Stimulated activated CD8-positive, alpha-beta memory T cell treated with anti-CD3 and anti-CD28 coated beads, Interleukin-7, amount 100 ng/mL, for 4 hours (primary cell): ENCODE measurements at regions not wholly inside any gene's neighbourhood (a gene's known extent, or its start where the extent isn't known, plus 50 kb on each side); places are given as distances from the start of the nearest gene placed in this dataset.
"Not testable (repeated sequence)": the region's sequence is repeated elsewhere in the genome, so short reads cannot be mapped to it uniquely, and the experiment has no call there.

Experiments
- DNase-seq, 2 donors: peaks; one replicate each; pipeline ENCODE4 v3.0.0-alpha.2; 2020; ENCODE audit warnings: low read depth in 2 of 2

DNA sequence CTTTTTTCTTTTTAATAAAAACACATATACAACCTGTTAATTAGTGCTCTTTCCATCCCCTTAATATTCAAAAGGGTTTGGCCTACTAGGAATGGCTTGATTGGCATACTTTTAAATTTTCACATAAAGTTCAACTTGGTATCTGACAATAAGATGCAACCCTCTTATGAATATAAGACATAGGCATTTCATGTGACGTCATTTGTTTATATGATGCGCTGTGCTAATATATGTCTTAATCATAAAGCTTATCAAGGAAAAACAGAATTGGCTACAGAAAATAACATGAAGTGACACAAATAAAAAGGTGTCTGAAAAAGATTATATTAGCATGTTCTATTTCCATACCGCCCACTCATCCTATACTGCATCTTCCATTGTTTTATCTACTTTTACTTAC, 1642.4 kb downstream of the EFNA5 start:
- no peak for DNase-seq

DNA sequence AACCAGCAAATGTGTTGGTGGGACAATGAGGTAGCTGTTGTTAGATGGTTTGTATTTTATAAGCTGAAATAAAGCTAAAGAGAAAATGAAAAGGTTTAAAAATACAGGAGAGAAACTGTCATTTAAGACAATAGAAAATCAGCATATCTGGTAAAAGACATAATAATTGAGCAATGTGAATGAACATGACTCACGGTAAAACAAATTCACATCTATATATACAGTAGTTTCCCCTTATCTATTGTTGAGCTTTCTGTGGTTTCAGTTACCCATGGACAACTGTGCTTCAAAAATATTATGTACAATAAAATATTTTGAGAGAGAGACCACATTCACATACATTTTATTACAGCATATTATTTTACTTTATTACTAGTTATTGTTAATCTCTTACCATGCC, 1649.8 kb downstream of the EFNA5 start:
- no peak for DNase-seq

DNA sequence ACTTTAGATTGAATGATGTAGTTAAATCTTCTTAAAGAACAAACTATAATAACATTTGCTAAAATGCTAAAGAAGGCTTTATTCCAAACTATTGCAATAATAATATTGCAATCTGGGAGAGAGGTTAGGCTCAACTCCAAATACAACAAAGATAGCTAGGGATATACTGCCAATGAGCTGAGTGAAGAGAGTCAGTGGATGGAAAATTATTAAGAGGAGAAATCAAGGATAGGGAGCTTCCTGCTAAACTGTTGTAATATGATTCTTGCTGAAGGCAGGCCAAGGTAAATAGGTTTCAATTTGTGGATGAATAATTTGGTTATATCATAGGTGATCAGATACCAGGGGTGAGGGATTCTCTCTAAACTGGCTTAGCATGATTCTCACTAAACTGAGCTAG, 1651.5 kb downstream of the EFNA5 start:
- no peak for DNase-seq

DNA sequence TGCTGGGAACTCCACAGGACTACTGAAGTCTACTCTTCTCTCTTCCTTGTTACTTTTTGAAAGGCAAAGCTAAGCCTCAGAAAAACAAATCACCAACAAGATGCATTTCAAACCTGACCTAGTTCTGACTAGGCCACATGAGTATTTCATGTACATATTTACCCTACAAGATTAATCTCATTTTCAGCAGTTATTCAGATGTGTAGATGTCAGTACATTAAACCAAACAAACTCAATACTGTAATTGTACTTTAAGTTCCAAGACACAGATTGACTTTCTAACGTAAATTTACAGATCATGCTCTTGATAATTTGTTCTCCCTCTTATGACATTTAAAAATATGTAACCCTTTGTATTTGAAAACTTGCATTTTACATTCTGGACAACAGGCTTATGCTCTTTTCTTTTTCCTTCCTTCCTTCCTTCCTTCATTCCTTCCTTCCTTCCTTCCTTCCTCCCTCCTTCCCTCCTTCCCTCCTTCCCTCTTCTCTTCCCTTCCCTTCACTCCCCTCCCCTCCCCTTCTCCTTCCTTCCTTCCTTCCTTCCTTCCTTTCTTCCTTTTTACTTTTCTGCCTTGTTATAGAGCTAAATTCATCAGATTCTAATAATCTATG, 1653.4 kb downstream of the EFNA5 start:
- no peak for DNase-seq

DNA sequence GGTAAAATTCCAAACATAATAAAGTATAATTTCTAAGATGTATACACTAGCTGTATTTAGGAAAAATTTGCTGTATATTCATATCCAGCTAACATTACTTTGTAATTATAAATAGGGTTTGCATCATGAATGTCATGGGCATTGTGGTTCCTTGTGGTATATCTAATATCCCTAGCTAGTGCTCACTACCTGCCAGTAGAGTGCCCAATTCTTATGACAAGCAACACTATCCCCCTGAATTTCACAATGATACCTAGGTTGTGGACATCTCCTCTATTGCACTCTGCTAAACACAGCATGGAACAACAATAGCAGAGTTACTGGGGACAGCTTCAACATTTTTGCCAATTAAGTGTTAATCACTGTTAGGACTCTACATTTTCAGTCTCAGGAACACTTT, 1656.5 kb downstream of the EFNA5 start:
- DNase-seq: no peak

DNA sequence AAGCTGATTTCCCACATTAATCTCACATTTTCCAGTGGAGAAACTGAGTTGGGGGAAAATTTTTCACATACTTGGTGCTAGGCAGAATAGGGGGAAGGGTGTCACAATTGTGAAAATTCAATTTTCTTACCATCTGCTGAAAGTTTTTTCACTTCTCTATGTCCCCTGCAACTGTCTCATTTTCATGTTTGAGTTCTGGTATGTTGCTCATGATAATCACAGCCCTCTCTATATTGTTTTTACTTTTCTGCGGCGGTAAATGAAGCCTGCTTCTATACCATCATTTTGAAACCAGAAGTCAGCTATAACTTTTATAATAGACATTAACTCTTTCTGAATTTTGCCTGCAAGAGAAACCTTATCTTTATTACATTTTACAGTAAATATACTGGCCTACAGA, 1664.5 kb downstream of the EFNA5 start:
- DNase-seq: no peak

DNA sequence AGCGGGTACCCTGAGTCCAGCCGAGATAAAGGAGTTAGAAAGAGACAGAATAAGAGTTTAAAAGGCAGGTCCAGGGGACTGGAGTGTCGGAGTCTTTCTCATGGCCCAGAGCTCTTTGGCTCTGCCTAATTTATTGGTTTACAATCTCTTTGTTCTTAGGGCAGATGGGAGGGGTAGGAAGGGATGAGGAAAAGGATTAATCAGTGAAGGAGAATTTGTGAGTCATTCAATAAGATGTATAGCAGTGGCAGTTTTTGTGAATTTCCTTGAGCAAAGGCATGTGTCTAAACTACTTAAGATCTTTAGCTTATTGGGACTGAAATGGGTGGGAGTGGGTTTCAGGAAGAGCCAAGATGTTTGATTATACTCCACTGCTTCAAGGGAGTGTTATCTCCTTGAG, 1671.7 kb downstream of the EFNA5 start:
- DNase-seq: not testable (repeated sequence)

DNA sequence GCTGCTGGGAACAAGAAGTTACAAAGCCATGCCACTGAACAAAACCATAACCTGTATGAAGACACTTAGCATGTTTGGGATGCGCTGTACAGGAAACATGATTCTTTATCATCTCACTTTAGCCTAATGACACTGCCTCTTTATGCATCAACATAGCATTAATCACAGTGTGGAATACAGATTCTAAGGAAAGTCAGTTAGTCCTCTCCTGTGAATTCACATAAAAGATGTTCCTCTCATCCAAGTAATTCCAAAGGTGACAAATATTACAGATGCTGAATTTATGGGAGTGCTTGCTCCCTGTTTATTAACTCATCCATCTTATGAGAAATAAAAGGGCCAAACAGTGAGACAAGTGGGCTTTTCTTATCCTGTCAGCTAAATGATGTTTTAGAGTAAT, 1677.7 kb downstream of the EFNA5 start:
- DNase-seq: no peak

DNA sequence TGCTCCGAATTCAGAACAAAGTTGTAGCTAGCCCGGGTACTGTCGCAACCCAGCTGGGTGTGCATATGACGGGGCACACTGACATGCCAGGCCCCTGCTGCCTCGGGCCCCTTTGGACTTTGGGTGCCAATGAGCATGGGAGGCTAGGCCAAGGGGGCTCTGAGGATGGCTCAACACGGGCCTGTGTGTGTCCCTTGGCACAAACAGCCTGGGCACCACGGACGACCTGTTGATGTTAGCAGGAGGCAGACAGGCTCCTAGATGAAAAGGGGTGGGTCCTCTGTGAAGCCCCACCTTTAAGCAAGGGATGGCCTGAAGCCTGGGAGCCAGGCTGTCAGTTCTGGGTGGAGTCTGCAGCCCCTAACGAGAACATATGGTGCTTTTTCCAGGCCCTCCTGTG, 1688.2 kb downstream of the EFNA5 start:
- no peak for DNase-seq

DNA sequence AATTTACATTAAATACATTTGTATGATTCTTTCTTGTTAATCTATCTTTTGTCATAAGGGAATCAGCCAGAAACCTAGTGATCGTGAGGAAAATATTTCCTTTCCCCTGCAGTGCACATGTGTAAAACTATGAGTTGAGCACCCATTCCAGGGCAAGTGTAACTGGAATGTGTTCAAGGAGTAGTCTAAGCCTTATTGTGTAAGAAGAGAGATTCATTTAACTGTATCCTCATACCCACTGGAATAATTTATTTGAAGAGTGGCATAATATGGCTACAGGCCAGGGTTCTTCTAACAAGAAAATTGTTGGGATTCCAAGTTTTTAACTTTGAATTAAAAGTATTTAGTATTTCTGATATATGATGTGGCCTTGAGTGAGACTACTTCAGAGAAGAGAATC, 1692.7 kb downstream of the EFNA5 start:
- DNase-seq: no peak

DNA sequence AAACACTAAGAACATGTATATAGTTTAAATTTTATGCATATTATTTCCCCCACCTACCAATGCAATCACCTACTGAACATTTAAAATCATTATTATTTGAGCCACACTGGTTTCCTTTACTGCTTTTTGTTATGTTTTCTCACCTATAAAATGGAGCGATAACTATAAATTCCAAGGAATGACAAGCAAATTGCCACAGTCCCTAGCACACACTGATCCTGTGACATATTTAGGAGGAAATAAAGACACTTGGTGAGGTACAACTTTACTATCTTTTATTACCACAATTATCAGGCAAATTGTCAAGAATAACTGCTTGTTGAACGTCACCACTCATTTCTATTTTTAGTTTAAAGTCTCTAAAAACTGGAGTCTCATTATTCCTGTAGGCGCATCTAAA, 1693.6 kb downstream of the EFNA5 start:
- no peak for DNase-seq

DNA sequence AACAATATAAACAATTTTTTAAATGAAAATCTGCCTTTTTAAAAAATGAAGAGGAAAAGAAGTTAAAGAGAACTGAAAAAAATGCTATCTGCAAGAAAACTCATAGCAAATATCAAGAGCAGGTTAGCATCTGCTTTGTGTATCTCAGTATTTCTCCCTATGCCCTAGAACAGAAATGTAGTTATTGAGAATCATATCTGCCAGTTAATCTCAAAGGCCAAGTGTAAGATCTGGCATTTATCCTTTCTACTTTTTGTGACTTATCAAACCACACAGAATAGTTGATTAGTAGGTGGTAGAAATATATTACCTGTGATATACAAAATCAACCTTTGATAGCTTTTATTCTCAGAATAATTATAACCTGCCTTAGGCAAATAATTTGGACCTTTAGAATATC, 1699.8 kb downstream of the EFNA5 start:
- DNase-seq: no peak

DNA sequence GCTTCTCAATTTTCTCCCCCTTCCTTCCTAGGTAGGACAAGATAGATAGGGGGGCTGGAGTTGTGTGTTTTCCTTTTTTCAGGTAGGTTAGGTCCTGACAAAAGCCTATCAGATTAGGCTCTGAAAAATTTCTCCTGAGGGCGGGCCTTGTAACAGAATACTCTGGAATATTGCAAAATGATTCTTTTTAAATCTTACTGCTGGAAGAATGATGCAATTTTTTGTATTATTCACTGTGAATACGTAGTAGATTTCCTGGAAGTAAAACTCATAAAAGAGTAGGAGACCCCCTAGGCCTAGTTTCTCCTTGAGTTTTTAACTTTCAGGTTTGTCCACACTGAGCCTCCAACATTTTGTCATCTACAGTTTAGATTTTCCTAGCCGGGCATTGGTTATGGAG, 1701.8 kb downstream of the EFNA5 start:
- no peak for DNase-seq

DNA sequence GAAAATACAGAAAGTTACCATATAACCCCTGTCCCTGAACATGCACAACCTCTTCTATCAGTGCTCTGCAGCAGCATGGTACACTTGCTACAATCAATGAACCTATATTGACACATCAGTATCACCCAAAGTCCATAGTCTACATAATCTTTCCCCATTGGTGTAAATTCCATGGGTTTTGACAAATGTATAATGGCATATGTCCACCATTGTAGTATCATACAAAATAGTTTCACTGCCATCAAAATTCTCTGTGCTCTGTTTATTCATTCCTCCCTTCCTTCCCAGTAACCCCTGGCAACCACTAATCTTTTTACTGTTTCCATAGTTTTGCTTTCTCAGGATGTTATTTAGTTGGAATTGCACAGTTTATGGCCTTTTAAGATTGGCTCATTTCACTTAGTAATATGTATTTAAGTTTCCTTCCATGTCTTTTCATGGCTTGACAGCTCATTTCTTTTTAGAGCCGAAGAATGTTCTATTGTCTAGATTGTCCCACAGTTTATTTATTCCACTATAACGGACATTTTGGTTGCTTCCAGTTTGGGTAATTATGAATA, 1707.0 kb downstream of the EFNA5 start:
- DNase-seq: no peak

DNA sequence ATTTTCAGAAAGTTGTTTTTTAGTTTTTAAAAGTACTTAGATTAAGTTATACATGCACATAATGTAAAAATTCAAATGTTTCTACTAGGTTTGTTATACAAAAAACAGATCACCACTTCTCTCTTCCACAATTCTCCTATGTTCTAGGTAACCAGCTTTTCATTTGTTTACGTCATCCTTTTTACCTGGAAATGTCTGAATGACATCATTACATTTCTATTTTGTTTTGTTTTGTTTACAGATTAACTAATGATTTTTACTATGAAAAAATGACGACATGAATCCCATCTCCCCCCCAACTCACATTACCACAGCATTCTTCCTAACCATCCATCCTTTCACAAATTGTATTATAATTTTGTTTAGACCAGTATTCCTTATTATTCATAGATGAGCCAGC, 1709.2 kb downstream of the EFNA5 start:
- DNase-seq: no peak

DNA sequence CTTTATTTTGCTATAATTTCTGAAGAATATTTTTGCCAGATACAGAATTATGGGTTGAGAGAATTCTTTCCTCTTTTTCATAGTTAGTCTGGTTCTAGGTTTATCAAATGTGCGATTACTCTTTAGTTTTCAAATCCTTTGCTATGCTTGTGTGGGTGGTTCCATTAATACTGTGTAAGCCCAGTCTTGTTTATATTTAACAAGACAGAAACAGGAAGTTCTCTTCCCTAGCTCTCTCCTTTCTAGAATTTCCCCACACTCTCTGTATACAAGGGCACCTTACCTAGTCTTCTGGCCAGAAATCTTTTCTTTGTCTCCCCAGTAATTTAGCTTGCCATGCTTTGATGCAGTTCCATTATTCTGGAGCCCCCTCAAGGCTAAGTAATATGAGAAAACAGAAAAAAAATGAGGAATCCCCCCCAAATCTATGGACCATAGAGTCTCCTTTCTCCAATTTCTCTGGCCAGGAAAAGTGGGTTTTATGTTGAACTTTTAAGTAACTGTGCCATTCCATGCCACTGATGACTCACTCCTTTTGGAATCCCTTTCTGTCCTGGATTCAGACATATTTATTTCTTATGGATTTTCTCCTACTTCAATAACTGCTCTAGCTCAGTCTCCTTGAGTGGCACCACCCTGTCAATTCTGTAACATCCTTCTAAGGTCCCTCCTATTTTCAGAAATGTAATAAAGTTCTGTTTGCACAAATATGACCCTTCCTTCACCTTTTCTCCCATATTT, 1714.1 kb downstream of the EFNA5 start:
- DNase-seq: no peak

DNA sequence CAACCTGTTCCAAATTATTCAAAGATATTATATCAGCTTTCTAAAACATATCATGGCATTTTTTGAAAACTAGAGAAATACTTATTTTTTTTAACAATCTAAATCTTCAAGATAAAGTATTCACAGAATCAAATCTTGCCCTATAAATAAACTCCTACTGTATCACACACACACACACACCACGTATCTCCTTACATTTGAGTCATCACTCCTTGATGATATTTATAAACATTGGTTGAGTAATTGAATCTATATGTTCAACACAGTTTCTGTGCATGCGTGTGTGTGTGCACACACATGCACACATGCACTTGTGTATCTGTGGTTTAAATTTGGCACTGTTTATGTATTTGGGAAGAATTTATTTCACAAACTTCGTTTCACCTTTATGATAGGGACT, 1716.4 kb downstream of the EFNA5 start:
- no peak for DNase-seq

DNA sequence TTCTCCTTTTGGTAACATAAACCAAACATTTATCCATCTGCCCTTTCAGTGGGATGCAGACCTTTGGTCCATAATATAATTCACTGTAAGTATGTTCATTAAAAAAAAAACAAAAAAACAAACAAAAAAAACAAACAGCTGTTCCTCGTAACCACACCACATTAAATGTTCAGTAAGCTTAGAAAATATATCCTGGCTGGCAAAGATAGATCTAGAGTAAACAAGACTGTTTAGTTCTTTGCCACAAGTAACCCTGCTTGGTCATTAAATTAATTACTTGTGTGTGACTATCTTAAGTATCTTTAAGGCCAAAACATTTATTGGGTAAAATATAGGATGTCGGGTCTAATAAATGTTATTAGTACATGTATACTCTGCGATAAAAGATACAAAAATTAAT, 1717.1 kb downstream of the EFNA5 start:
- DNase-seq: no peak

DNA sequence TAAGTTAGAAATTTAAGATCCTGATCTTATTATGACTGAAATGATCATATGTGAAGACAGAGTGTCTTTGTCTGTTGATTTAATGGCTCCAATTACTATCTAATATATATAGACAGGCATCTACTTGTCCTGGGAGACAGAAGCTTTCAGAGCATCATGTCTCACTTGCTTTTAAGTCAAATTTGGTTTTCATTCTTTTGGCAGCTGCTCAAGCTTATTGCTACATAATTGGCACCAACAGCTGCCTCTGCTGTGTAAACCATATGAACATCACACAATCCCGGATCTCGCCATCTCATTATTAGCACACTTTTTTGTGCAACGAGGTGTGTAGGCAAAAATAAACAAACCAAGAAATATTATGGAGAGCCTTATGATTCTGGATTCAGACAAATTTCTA, 1717.9 kb downstream of the EFNA5 start:
- DNase-seq: no peak

DNA sequence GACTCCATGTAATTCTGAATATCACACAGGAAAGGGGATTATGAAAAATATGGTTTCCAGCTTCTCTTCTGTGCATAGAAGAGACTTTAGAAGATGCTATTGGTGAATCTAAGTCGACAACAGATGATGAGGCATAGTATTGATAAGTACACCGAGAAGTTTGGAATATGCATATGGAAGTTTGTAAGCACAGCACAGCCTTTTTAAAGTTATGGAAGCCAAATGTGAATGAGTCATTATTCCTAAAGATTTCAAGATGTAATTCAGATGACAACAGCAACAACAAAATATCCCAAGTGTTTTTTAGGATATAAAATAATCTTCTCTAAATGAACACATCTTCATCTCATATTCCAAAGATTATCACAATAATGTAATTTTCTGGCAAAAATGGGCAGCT, 1723.3 kb downstream of the EFNA5 start:
- DNase-seq: no peak

DNA sequence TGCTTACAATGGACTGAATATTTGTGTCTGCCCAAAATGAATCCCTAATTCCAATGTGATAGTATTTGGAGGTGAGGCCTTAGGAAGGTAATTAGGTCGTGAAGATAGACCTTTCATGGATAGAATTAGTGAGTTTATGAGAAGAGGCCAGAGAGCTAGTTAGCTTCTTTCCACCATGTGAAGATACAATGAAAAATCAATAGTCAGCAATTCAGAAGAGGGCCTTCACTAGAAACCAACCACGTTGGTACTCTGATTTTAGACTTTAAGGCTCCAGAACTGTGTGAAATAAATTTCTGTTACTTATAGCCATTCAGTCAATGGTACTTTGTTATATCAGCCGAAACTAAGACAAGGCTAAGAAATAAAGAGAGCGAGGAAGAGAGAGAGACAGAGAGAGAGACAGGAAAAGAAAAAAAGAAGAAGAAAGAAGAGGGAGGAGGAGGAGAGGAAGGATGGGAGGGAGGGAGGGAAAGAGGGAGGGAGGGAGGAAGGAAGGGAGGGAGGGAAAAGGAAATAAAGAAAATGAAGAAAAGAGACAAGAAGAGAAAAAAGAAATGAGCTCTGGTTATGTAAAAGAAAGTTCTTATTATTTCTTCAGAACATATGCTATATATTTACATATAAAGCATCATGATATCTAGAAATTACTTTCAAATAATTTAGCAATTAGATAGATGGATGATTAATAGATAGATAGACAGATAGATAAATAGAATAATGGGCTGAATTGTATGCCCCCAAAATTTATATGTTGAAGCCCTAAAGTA, 1725.3 kb downstream of the EFNA5 start:
- no peak for DNase-seq

DNA sequence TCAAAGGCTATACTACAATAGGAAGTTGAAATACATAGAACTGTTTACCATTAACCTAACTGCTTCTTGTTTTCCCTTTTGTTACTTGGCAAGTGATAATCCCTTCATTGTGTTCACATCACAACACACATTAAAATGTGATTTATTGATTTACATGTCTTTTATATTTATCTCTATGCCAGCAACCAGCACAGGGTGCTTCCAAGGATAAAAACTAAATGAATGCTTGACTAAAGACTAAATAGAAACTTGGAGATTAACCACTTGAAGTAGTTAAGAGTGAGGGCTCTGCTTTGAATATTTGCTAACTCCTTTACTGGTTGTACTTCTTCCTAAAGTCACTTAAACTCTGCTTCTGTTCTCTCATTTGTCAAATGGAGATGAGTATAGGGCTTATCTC, 1730.6 kb downstream of the EFNA5 start:
- no peak for DNase-seq

DNA sequence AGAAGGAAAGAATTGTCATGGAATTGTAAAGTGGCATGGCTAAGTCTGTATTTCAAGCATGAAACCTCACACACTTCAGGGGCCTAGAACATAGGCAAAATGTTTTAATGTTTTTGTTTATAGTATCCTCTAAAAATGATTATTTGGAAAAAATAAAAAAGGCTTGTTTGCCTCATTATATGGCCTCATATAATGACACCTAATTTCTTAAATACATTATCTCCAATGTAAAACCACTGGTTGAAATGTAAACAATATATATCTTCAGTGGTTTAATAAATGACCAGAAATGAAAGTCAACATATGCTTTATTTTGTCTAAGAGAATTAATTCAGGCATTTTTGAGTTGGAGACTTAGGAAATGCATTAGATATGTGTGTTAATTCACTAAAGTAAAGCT, 1736.6 kb downstream of the EFNA5 start:
- no peak for DNase-seq
